ENCODE measurements at regions not wholly inside any gene's neighbourhood (a gene's known extent, or its start where the extent isn't known, plus 50 kb on each side); places are given as distances from the start of the nearest gene placed in this dataset.

- DNase-seq, result no peak
Measured at GRCh38 chr1:119308806-119309205, 59.8 kb upstream of the HAO2 start.

- DNase-seq, result no peak
Measured at GRCh38 chr1:119310301-119310700, 58.3 kb upstream of the HAO2 start.

- no peak for DNase-seq
Measured at GRCh38 chr1:119312500-119312899, 56.1 kb upstream of the HAO2 start.

- DNase-seq, result no peak
Measured at GRCh38 chr1:119314001-119314796, 54.4 kb upstream of the HAO2 start.

GRCh38 chr1:119316870-119317416 is 51.6 kb upstream of the HAO2 start:
- no peak for DNase-seq

GRCh38 chr1:119318466-119319309 is 49.9 kb upstream of the HAO2 start:
- no peak for DNase-seq

Measured in Kasumi-1 (cell line).